K562 (cell line): ENCODE measurements at regions not wholly inside any gene's neighbourhood (a gene's known extent, or its start where the extent isn't known, plus 50 kb on each side); places are given as distances from the start of the nearest gene placed in this dataset.

Experiments
- ATAC-seq: fragments of 200-7000 bp; cut with Tn5 transposase; 3 replicates; pipeline ENCODE4 v1.9.1; 2020; ENCODE audit warnings: moderate library complexity
- BruUV-seq: library from RNA; stranded (reverse); fragments of 400-500 nt; replicated peaks from 2 replicates; lab custom pipeline; 2021; lab: Mats Ljungman, UMichigan
- CTCF ChIA-PET: fragments of 300-600 bp; formaldehyde crosslinking; extraction: SDS; loops from one replicate; lab custom pipeline; 2021; ENCODE audit warnings: low intra/inter-chr PET ratio; lab: Yijun Ruan, JAX
- POLR2A ChIA-PET: fragments of 300-600, 350-650 bp; sonication (Branson Sonifier 250); formaldehyde crosslinking; extraction: SDS; loops from one replicate; lab custom pipeline; 2021; ENCODE audit warnings: antibody characterized with exemption, inconsistent platforms; lab: Yijun Ruan, JAX
- DNase-seq, 4 experiments: peaks; one replicate each; pipeline versions ENCODE4 v3.0.0 to v3.0.0-alpha.2; 2011 to 2018; ENCODE audit warnings: low spot score in 3 of 4, mixed read lengths in 3 of 4; ENCODE audit errors: extremely low read depth in 1 of 4
- FAIRE-seq: peaks from 2 replicates; lab custom pipeline; 2011; peaks lifted over from hg19 to GRCh38; lab: Jason Lieb, UNC
- H2AFZ ChIP-seq: 2 replicates; pipeline ENCODE4 v1.6.0; 2011; ENCODE audit warnings: low read depth, low read length, control low read depth, inconsistent platforms
- H3K27ac ChIP-seq: fragments of 200-600 bp; 3 replicates; pipeline ENCODE4 v1.8.0; 2011; ENCODE audit warnings: low read depth, mild to moderate bottlenecking, control low read depth, inconsistent platforms, low read length, moderate library complexity, mixed read lengths; ENCODE audit errors: extremely low read depth
- H3K27me3 ChIP-seq, 2 experiments: fragments of 300-600 bp in 1 of 2; 2 replicates in 1 of 2; 3 replicates in 1 of 2; pipeline versions ENCODE4 v1.6.0 to v1.8.0; 2011; ENCODE audit warnings: inconsistent platforms in 2 of 2, low read length in 2 of 2, mild to moderate bottlenecking in 1 of 2, mixed read lengths in 1 of 2, moderate library complexity in 1 of 2; ENCODE audit not compliant: control insufficient read depth in 2 of 2, insufficient read depth in 2 of 2
- H3K36me3 ChIP-seq: fragments of 300-600 bp; 3 replicates; pipeline ENCODE4 v1.8.0; 2011; ENCODE audit warnings: mild to moderate bottlenecking, low read length, inconsistent platforms; ENCODE audit not compliant: control insufficient read depth, insufficient read depth
- H3K4me1 ChIP-seq, 2 experiments: fragments of 200-600 bp in 1 of 2; replicated peaks in 1 of 2; 2 replicates in 1 of 2; 3 replicates in 1 of 2; pipeline versions ENCODE4 v1.5.1 to v1.8.0; 2011; ENCODE audit warnings: inconsistent platforms in 2 of 2, low read length in 2 of 2, mild to moderate bottlenecking in 1 of 2, mixed read lengths in 1 of 2, moderate library complexity in 1 of 2; ENCODE audit not compliant: control insufficient read depth in 2 of 2, insufficient read depth in 2 of 2
- H3K4me2 ChIP-seq: 2 replicates; pipeline ENCODE4 v1.6.1; 2011; ENCODE audit warnings: low read length, control low read depth, inconsistent platforms, mixed read lengths; ENCODE audit not compliant: insufficient read depth
- H3K4me3 ChIP-seq: fragments of 200-600 bp; sonication (generic), shearing (Covaris generic); 2 replicates; pipeline ENCODE4 v1.5.1; 2016; ENCODE audit warnings: control low read depth, inconsistent platforms
- H3K79me2 ChIP-seq: fragments of 200-600 bp; 3 replicates; pipeline ENCODE4 v1.8.0; 2011; ENCODE audit warnings: low read length, inconsistent platforms; ENCODE audit not compliant: control insufficient read depth, insufficient read depth
- H3K9ac ChIP-seq, 2 experiments: 2 replicates each; pipeline versions ENCODE4 v1.6.0 to v1.6.1; 2011; ENCODE audit warnings: low read depth in 2 of 2, low read length in 2 of 2, control low read depth in 1 of 2, inconsistent platforms in 1 of 2, mild to moderate bottlenecking in 1 of 2, mixed read lengths in 1 of 2; ENCODE audit not compliant: insufficient read depth in 1 of 2
- H3K9me1 ChIP-seq: one replicate; pipeline ENCODE4 v1.6.0; 2011; ENCODE audit warnings: inconsistent platforms, mild to moderate bottlenecking, low read length, moderate library complexity; ENCODE audit not compliant: control insufficient read depth, insufficient read depth
- H3K9me3 ChIP-seq: replicated peaks from 2 replicates; pipeline ENCODE4 v1.5.1; 2011; ENCODE audit warnings: low read depth, low read length, inconsistent platforms; ENCODE audit not compliant: control insufficient read depth, insufficient read depth
- H4K20me1 ChIP-seq: replicated peaks from 2 replicates; pipeline ENCODE4 v1.6.1; 2011; ENCODE audit warnings: low read length, inconsistent platforms, mixed read lengths; ENCODE audit not compliant: control insufficient read depth, insufficient read depth
- ARID4B ChIP-seq: sonication (generic); formaldehyde crosslinking; IDR thresholded peaks from 2 replicates; pipeline ENCODE4 v1.8.0; 2022; ENCODE audit warnings: mild to moderate bottlenecking, missing genetic modification reagents
- CHAMP1 ChIP-seq: fragments of 450-650 bp; IDR thresholded peaks from 2 replicates; pipeline ENCODE4 v1.6.1; 2016; ENCODE audit warnings: mild to moderate bottlenecking
- HMG20A ChIP-seq: fragments of 450-650 bp; formaldehyde crosslinking; conservative IDR thresholded peaks from 2 replicates; pipeline ENCODE4 v1.4.0; 2020; ENCODE audit warnings: mild to moderate bottlenecking, mixed read lengths
- NRF1 ChIP-seq, 2 experiments: fragments of 450-650 bp; IDR thresholded peaks in 1 of 2; conservative IDR thresholded peaks in 1 of 2; 2 replicates each; pipeline ENCODE4 v1.6.1; 2014; ENCODE audit warnings: mild to moderate bottlenecking in 2 of 2
- RBM17 ChIP-seq: fragments of 200-400 bp; formaldehyde crosslinking; IDR thresholded peaks from 2 replicates; pipeline ENCODE4 v1.6.1; 2017; ENCODE audit warnings: low read depth, mild to moderate bottlenecking, low read length, borderline replicate concordance
- SMARCC2 ChIP-seq: fragments of 450-650 bp; IDR thresholded peaks from 2 replicates; pipeline ENCODE4 v1.6.1; 2017; ENCODE audit warnings: antibody characterized with exemption, moderate library complexity, mild to moderate bottlenecking, low read depth
- ZFPM2 ChIP-seq: fragments of 250-450 bp; sonication (Bioruptor Pico); IDR thresholded peaks from 2 replicates; pipeline ENCODE4 v1.5.1; 2022; ENCODE audit warnings: mild to moderate bottlenecking
- WGBS: fragments of 100-300 bp; shearing (Covaris generic); methylation state at CpG from one replicate; pipeline ENCODE4 v1.1.6; 2016; ENCODE audit warnings: low coverage, mixed read lengths; ENCODE audit not compliant: insufficient coverage; ENCODE audit errors: missing lambda C conversion rate; 5-methylcytosine and 5-hydroxymethylcytosine counted together
- in situ Hi-C: fragments of 300-500 bp; cut with MboI; formaldehyde crosslinking; loops from 4 replicates; pipeline ENCODE4 v1.15.0; 2018; ENCODE audit warnings: inconsistent platforms, mixed read lengths
- intact Hi-C: fragments of 100-400 bp; cut with micrococcal nuclease; formaldehyde crosslinking; loops from 2 replicates; pipeline ENCODE4 v1.14.2; 2022
- TF ChIP-seq, protein P1 (sequence below): fragments of 450-650 bp; IDR thresholded peaks from 2 replicates; pipeline ENCODE4 v1.6.1; 2017; ENCODE audit warnings: mild to moderate bottlenecking, moderate library complexity

- FAIRE-seq (no peak), ATAC-seq (no peak), DNase-seq (no peak)
- Histone ChIP-seq H3K9ac (no peak overlapping the region), H3K9me1 (no peaks in the 10 kb centered on the region), H2AFZ (no peak overlapping the region), H3K27me3 (no peaks in the 10 kb centered on the region), H3K36me3 (no peaks in the 10 kb centered on the region), H3K4me3 (no peak overlapping the region), H4K20me1 (no peaks in the 10 kb centered on the region), H3K79me2 (no peaks in the 10 kb centered on the region), H3K4me1 (no peaks in the 10 kb centered on the region), H3K27ac (no peak overlapping the region), H3K9me3 (no peaks in the 10 kb centered on the region), H3K4me2 (no peak overlapping the region)
- in situ Hi-C loops (no loop called here), intact Hi-C loops (no loop called here)
- TF ChIP-seq, protein P1, sequence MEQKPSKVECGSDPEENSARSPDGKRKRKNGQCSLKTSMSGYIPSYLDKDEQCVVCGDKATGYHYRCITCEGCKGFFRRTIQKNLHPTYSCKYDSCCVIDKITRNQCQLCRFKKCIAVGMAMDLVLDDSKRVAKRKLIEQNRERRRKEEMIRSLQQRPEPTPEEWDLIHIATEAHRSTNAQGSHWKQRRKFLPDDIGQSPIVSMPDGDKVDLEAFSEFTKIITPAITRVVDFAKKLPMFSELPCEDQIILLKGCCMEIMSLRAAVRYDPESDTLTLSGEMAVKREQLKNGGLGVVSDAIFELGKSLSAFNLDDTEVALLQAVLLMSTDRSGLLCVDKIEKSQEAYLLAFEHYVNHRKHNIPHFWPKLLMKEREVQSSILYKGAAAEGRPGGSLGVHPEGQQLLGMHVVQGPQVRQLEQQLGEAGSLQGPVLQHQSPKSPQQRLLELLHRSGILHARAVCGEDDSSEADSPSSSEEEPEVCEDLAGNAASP = no peak
- no peak for TF ChIP-seq ZFPM2 (CRISPR knock-in tag)
- BruUV-seq = no TSS peak
- ChIA-PET POLR2A (no interaction called here), CTCF (no interaction called here)
- 0% methylated on average over 1 of the region's 2 CpGs for WGBS
Measured at GRCh38 chr10:112047674-112048073, 135.9 kb downstream of the GPAM start.

- no peaks in the 10 kb centered on the region for H3K27me3 ChIP-seq
- no peaks in the 10 kb centered on the region for H3K4me1 ChIP-seq
- 0% methylated on average over 5 of the region's 5 CpGs for WGBS
- no peaks in the 10 kb centered on the region for H4K20me1 ChIP-seq
- CTCF ChIA-PET = no interaction called here
- no peak overlapping the region for H2AFZ ChIP-seq
- no peaks in the 10 kb centered on the region for H3K36me3 ChIP-seq
- no peaks in the 10 kb centered on the region for H3K9me1 ChIP-seq
- H3K9ac ChIP-seq = no peak overlapping the region
- intact Hi-C loops (no loop called here), in situ Hi-C loops (no loop called here)
- no peaks in the 10 kb centered on the region for H3K9me3 ChIP-seq
- H3K79me2 ChIP-seq = no peaks in the 10 kb centered on the region
- ATAC-seq (no peak), DNase-seq (no peak), FAIRE-seq (no peak)
- POLR2A ChIA-PET = interaction anchor here (0.7 kb wide), 1 partner anchor 110 kb away, joined by 3 read pairs; no protein-coding TSS in a partner anchor
- no TSS peak for BruUV-seq
- no peak overlapping the region for H3K4me3 ChIP-seq
- H3K27ac ChIP-seq = no peak overlapping the region
- no peak overlapping the region for H3K4me2 ChIP-seq
- TF ChIP-seq CHAMP1 = no peak
- TF ChIP-seq RBM17 = no peak
- no peak for TF ChIP-seq HMG20A (CRISPR knock-in tag)
- no peak for TF ChIP-seq ARID4B (CRISPR knock-in tag)
- no peak for TF ChIP-seq NRF1 (conservative IDR thresholded peaks at IDR 0.05 in 1 of 2, IDR thresholded peaks at IDR 0.05 in 1 of 2)
- TF ChIP-seq SMARCC2 = no peak
Measured at GRCh38 chr10:112052166-112052565, 131.4 kb downstream of the GPAM start.
